HG02588 (cell line): ENCODE measurements at regions not wholly inside any gene's neighbourhood (a gene's known extent, or its start where the extent isn't known, plus 50 kb on each side); places are given as distances from the start of the nearest gene placed in this dataset.
"Not testable (repeated sequence)": the region's sequence is repeated elsewhere in the genome, so short reads cannot be mapped to it uniquely, and the experiment has no call there.

ENCODE experiments used
- ATAC-seq: cut with Tn5 transposase; IDR thresholded peaks from one replicate; pipeline ENCODE4 v1.9.1; 2021; ENCODE audit warnings: mild to moderate bottlenecking, moderate library complexity; ENCODE audit not compliant: unreplicated experiment

DNA sequence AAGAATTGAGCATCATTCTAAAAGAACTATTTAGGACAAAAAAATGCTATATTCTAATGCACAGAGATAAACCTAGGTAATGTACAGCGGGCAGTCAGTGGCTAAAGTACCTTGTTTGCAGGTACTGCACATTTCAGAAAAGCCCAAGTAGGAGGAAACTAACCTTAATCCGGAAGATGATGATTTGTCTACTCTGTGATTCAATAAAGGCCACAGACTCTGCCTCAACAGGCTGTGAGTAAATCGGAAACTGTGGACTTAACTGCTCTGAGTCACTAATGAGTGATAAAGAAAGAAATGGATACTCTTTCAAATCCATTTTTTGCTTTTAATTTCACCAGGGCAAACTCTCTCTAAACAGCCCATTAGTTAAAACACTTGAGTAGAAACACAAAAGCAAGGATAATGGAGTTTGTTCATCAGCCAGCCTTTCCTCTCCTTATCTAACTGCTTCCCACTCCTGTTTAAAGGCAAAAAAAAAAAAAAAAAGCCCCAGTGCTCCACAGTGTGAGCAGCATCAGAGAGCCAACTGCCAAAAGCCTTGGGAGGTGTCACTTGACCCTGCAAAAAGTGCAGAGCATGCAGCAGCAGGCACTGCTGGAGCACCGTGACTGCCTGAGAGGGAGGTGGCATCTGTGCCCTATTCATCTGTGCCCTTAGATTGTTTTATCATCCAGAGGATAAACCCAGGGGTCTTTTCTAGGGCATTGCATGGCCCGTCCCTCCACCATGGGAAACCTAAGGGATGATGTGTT, 187.7 kb downstream of the SATB1 start:
- ATAC-seq: peak; percentile 77

DNA sequence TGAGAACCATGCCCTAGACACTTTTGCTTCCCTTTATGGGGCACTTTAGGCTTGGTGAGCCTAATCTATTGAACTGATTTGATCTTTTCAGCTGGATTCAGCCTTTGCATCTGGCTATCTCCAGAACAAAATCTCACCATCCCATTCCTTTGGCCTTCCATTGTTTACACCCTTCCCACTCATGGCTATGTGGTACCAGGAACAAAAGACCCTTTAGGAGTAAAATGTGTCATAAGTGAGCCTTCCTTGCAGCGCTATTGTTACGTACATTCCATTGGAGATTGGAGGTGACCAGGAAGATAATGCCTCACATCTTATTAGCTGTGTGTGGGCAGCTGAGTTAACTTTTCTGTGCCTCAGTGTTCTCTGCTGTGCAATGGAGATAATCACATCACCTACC, 188.4 kb downstream of the SATB1 start:
- ATAC-seq: no peak

DNA sequence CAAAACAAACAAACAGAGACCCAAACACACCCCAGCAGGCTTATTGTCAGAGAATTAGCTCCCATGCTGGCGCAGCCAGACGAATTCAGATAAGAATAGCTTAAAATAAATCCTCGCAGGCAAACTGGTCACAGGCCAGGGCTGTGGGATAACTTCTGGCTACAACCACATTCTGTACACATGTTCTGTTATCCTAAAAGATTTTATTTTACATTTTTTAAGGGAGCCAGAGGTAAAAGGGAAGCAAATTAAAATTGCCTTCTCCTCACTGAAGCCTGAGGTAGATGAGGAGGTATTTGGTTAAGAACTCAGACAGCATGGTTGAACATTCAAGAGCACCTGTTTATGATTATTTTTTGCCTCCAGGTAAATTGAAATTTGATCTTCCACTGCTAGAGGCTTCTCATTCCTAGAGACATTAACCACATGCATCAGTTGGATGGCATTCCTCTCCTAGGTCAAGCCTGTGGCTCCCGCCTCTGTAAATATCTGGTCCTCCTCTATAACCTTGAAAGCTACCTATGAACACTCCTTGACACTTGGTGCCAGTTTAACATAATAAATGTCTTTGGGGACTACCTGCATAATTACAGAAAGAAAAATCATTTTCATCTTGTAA, 190.3 kb downstream of the SATB1 start:
- ATAC-seq: no peak

DNA sequence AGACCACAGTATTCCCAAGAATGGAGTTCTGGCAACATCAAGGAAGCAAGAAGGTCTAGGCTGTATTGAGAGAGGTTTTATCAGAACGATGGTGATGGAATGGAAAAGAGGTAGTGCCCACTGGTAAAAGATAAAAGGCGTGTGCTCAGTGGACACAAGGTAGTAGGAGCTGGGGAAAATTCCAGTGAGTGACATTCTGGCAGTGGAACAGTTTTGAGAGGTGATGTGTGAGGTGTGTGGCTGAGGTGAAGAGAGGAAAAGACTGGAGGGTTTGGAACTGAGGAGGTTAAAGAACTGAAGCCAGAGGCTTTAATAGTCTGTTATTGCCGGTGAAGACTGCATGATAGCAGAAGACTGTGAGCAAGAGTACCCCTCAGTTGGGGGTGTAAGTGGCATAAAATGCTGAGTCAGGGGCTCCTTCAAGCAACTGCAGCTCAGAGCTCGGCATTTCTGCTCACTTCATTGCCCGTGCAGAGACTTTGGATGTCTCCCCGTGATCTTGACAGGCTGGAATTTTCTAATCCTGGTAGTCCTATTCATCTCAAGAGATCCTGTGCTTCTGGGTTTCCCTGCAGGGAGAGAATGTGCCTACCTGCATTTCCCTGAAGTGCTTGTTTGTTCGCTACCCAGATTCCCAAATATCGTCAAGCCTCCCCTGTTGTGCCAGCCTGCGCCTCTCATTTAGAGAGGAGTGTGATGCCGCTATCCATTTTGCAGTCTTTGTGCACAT, 191.0 kb downstream of the SATB1 start:
- no peak for ATAC-seq

DNA sequence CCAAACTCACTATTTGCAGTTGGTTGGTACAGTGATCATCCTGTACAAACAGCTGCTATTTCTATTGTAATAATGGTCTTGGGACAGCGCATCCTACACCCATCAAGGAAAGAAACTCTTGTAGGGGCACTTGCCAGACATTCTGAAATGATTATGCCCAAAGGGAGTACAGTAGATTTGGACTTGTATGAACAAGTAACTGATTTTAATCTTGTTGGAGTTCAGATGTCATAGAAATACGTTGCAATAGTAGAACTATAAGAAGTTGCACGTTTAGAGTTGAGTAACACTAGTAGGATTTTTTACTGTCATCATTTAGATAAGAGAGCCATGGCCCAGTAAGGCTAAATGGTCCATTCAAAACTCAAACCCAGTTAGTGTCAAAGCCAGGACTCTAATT, 192.8 kb downstream of the SATB1 start:
- ATAC-seq: no peak

DNA sequence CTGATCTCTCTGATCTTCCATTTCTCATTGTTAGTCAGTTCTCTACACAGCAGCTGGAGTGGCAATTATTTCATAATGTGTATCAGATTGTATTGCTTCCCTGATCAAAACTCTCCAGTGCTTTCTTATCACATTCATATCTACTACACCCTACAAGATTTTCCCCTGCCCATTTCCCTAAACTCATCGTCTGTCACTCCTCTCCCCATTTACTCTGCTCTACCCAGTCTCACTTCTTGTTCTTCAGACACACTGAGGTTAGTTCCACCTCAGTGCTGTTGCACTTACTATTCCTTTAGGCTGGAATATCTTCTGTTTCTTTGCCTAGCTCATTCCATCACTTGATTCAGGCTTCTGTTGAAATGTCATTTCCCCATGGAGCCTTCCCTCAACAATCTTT, 197.1 kb downstream of the SATB1 start:
- no peak for ATAC-seq

DNA sequence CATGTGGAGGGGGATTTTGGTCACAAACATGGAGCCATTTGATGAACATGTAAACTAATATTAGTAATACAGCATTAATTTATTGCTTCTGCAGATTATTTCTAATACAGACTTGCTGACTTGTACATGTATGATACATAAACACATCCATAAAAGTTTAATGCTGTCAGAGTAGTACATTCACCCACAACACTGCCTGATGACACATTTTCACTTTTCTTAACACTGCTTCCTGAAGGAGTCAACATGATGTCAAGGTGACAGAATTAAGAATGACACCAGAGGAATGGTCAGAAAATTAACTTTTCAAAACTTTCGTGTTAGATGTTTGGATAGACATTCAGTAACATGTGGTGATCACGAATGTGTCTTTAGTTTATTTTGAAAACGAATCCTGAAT, 199.4 kb downstream of the SATB1 start:
- no peak for ATAC-seq

DNA sequence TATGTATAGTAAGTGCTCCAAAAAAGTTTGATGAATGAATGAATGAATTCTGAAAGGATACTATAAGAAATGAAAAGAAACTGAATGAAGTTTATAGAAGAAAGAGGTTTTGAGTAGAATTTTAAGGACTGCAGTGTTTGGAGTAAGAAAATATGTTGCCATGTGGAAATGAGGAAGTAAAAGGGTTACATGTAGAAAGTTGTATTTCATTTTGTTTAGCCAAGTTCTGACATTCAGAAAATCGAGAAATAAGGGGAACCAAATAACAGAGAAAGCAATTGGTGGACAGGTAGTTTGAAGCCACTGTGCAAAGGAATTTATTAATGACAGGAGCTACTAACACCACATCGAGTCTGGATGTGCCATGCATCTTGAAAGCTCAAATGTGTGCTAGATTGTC, 200.7 kb downstream of the SATB1 start:
- no peak for ATAC-seq

DNA sequence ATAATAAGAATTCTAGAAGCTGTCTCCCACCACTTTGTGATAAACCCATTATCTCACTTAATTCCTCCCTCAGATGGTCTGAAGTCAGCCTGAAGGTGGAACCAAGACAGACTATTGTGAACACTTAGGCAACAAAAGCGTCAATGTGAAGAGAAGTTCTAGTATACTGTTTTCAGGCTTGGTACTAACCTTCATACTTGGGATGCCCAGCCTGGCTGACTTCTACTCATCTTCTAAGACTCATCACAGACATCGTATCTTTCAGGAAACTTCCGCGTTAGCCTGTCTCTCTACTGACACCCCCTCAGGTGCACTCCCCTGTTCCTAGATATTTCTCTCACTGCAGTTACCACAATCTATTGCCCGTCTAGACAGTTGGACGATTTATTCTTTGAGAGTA, 201.2 kb downstream of the SATB1 start:
- peak; percentile 25 for ATAC-seq

DNA sequence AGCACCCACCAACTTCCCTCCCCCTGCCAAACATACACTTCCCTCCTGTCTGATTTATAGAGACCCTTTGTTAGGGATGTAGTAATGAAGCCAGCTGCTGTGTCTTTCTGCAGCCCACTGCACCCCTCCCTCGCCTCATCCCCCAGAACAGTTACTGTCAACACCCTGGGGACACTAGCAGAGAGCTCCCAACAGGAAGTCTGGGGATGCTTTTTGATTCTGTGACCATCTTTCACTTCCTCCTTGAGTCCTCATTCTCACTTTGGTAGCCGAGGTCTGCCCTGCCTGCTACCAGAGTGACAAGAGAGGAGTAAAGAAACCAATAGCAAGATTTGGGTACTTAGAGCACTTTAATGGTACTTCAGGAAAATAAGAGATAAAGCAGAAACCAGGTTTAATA, 201.6 kb downstream of the SATB1 start:
- ATAC-seq: peak; percentile 99

DNA sequence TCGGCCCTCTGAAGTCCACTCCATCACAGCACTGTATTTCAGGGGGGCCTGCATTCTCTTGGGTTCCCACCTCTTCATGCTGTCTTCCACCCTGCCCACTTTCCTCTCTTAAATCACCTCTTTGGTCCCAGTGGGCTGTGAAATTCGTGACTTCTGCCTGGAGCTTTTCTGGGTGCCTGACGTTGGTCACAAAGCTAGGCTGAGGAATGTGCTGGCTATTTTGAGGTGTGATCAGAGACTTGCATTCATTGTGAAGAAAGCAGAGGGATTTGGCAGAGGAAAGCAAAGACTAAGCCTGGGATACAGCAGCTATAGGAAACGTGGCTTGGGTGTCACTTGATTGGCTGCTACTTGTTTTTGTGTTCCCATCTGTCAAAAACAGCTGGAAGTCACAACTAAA, 202.5 kb downstream of the SATB1 start:
- no peak for ATAC-seq

DNA sequence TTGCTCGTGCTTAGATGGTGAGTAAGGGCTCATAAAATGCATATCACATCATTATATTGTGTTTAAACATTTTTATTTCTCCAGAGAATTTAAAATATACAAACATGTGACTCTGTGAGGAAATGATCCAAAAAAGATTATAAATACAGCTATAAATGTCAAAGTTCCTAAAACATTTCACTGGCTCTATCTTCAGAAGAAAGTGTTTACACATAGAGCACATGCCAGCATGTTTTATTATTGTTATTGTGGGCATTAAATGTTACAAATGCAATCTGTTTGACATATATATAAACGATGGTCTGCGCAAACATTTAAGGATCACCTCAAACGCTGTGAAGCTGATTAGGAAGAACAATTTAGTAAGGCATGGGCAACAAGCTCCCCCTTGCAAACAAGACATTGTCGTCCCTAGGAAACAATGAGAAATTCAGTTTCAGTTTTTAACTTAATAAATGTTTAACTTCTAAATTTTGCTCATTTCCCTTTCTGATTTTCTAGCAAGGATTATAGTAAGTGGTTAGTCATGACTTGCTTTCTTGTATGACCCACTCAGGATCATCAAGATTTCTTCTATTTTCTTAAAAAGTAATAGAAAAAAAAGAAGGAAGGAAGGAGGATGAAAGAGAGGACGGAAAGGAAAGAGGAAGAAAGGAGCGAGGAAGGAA, 207.5 kb downstream of the SATB1 start:
- ATAC-seq: no peak

DNA sequence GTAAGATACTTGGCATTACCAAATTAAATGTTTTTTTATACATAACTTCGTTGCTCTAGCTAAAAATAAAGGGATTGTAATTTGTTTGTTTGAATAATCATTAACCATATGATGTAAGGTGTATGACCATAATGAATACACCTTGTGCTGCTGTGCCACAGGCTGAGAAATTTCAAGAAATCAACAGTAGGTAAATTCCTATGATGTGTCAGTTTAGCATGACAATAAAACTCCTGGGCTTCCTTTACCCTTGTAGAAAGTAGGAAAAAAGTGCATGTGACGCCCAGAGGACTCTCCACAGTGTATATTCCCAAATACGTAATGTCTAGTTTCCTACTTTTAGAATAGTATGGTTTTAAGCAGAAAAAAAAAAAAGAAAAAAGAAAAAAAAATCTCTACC, 208.1 kb downstream of the SATB1 start:
- no peak for ATAC-seq

DNA sequence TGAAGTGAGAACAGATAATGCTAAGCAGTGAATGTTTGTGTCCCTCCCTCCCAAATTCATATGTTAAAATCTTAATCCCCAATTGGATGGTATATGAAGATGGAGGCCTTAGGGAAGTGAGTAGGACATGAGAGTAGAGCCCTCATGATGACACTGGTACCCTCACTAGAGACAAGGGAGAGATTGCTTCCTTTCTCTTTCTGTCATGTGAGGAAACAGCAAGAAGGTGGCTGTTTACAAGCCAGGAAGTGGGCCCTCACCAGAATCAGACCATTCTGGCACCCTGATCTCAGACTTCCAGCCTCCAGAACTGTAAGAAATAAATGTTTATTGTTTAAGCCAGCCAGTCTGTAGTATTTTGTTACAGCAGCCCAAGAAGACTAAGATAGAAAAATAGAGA, 209.5 kb downstream of the SATB1 start:
- no peak for ATAC-seq

DNA sequence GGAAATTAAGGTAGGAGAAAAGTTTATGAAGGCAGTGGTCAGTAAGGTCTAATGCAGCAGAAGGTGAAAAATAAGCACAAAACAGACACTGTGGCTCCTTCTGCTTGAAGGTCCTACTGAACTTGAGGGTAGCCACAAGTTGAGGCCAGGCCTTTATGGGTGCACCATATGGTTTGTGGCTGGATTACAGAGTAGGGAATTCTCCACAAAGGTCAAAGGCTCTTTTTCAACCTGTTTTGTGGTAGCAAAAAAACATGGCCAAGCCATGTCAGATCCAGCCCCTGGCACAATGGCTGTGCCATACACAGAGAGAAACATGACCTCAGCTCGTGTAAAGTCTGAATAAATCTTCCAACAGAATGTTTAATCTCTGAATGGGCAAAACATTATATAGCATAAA, 214.0 kb downstream of the SATB1 start:
- ATAC-seq: no peak

DNA sequence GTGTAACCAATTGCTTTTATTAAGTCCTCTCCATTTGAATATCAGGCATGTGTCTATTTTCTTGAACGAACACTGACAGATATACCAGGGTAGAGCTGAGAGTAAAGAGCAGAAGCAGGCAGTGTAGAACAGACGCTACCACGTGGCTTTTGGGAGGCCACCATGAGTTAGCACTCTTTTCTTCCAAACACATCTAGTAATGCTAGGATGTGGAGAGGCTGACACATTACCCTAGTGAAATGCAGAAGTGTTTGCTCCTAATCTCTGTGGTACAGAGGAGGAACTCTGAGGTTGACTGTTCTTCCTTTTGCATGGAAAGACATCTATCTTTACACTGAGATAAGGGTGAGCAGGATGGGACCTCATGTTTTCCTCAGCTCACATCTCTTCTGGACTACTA, 216.3 kb downstream of the SATB1 start:
- no peak for ATAC-seq

DNA sequence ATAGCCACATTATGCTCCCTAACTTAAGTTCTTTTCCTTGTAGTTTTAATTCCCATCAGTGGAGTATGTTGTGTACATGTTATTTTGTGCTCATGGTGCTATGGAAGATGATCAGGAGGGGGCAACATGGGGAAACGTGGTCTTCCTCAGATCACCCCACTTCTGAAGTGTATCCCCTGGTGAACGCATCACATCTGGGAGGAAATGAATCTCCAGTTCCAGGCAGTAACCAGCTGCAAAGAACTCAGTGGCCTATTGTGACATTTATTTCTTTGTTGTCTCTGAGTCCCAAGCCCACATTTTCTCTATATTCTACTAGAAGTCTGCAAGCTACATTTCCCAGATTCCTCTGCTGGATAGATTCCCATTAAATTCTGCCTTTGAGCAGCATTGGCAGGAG, 217.0 kb downstream of the SATB1 start:
- no peak for ATAC-seq

DNA sequence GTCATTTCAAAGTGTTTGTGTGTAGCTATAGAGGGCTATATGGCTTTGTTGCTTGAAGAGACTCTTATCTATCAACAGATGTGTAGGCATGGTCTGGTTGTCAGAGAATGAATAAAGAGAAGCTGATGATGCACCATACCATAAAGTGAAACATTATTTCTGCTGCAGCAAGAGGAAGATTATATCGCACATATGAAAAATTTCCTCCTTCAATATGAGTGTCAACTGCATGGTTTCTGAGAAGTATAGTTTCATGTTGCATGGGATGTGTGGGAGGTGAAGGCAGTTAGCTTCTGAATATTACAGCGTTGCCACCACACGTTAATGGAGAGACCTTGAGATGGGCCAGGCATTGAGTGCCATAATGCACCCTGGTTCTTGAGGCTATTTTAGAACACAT, 217.9 kb downstream of the SATB1 start:
- ATAC-seq: no peak

DNA sequence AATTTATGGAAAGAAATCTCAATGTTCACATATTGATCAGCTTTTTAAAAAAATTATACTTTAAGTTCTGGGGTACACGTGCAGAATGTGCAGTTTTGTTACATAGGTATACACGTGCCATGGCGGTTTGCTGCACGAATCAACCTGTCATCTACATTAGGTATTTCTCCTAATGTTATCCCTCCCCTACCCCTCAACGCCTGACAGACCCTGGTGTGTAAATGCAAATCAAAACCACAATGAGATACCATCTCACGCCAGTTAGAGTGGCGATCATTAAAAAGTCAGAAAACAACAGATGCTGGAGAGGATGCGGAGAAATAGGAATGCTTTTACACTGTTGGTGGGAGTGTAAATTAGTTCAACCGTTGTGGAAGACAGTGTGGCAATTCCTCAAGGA, 219.4 kb downstream of the SATB1 start:
- ATAC-seq: not testable (repeated sequence)

DNA sequence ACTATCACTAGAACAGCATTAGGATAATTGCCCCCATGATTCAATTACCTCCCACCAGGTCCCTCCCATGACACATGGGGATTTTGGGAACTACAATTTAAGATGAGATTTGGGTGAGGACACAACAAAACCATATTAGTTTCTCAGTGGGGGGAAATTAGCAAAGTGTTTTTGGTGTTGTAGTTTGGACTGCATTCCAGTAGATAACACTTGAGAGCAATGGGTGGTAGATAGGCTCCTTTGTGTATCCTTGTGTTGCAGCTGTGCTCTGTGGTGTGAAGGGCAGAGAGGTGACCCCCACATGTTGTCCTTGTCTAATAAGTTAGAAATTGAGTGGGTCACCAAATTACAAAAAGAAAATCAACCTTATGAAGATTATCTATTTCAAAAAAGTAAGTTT, 223.8 kb downstream of the SATB1 start:
- ATAC-seq: no peak

DNA sequence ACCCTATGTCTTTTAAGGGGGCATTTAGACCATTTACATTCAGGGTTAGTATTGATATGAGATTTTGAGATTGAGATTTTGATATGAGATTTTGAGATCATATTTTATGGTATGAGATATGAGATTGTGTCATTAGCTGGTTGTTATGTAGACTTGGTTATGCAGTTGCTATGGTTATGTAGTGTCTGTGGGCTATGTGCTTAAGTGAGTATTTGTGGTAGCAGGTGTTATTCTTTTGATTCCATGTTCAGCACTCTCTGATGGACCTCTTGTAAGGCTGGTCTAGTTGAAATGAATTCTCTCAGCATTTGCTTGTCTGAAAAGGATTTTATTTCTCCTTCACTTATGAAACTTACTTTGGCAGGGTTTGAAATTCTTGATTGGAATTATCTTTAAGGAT, 225.4 kb downstream of the SATB1 start:
- ATAC-seq: no peak

DNA sequence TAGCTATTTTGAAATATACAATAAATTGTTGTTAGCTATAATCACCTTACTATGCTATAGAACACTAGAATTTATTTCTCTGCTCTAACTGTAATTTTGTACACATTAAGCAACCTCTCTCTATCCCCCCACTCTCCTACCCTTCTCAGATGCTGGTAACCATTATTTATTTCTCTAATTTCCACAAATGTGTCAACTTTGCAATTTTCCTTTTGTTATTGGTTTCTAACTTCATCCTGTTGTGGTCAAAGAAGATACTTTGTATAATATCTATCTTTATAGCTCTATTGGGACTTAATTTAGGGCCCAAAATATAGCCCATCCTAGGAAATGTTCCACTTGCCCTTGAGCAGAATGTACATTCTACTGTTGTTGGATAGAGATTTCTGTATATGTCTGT, 229.3 kb downstream of the SATB1 start:
- no peak for ATAC-seq
